Endodermal cell (in vitro differentiated cells): ENCODE measurements at regions not wholly inside any gene's neighbourhood (a gene's known extent, or its start where the extent isn't known, plus 50 kb on each side); places are given as distances from the start of the nearest gene placed in this dataset.

Source experiments
- DNase-seq: peaks from one replicate; pipeline ENCODE4 v3.0.0-alpha.2; 2017
- H3K27ac ChIP-seq: 2 replicates; pipeline ENCODE4 v1.5.1; 2013; ENCODE audit warnings: mild to moderate bottlenecking, low read depth, low read length, moderate library complexity
- H3K27me3 ChIP-seq: 2 replicates; pipeline ENCODE4 v1.6.1; 2013; ENCODE audit warnings: mild to moderate bottlenecking, low read length, moderate library complexity; ENCODE audit not compliant: insufficient read depth, control insufficient read depth, poor library complexity, severe bottlenecking
- H3K36me3 ChIP-seq: 2 replicates; pipeline ENCODE4 v1.7.0; 2013; ENCODE audit warnings: mild to moderate bottlenecking, low read length, moderate library complexity; ENCODE audit not compliant: control insufficient read depth, insufficient read depth
- H3K4me1 ChIP-seq: one replicate; pipeline ENCODE4 v1.7.0; 2013; ENCODE audit warnings: low read length; ENCODE audit not compliant: control insufficient read depth, insufficient read depth
- H3K4me3 ChIP-seq: 2 replicates; pipeline ENCODE4 v1.5.1; 2013; ENCODE audit warnings: mild to moderate bottlenecking, low read length, moderate library complexity
- H3K9ac ChIP-seq: 2 replicates; pipeline ENCODE4 v1.6.1; 2013; ENCODE audit warnings: mild to moderate bottlenecking, low read length, moderate library complexity; ENCODE audit not compliant: poor library complexity, severe bottlenecking; ENCODE audit errors: extremely low read depth
- H3K9me3 ChIP-seq: 2 replicates; pipeline ENCODE4 v1.6.1; 2013; ENCODE audit warnings: mild to moderate bottlenecking, low read length, moderate library complexity; ENCODE audit not compliant: control insufficient read depth
- H3K27ac Mint-ChIP-seq: 2 replicates; pipeline ENCODE4 v1.8.0; 2020; ENCODE audit warnings: mixed read lengths
- H3K27me3 Mint-ChIP-seq: 2 replicates; pipeline ENCODE4 v1.8.0; 2021; ENCODE audit warnings: mild to moderate bottlenecking, mixed read lengths; ENCODE audit not compliant: insufficient read depth
- H3K36me3 Mint-ChIP-seq: 2 replicates; pipeline ENCODE4 v1.8.0; 2020; ENCODE audit warnings: low read depth, mixed read lengths
- H3K4me1 Mint-ChIP-seq: 2 replicates; pipeline ENCODE4 v1.8.0; 2020; ENCODE audit warnings: mixed read lengths
- H3K4me3 Mint-ChIP-seq: 2 replicates; pipeline ENCODE4 v1.8.0; 2020; ENCODE audit warnings: mild to moderate bottlenecking, moderate library complexity, mixed read lengths
- H3K9me3 Mint-ChIP-seq: 2 replicates; pipeline ENCODE4 v1.8.0; 2020; ENCODE audit warnings: mild to moderate bottlenecking, mixed read lengths
- WGBS, 2 experiments: methylation state at CpG; one replicate each; pipeline versions ENCODE4 v1.1.5 to v1.1.7; 2013; ENCODE audit warnings: missing lambda C conversion rate in 2 of 2, mixed read lengths in 1 of 2; ENCODE audit not compliant: insufficient coverage in 1 of 2, insufficient read length in 1 of 2; 5-methylcytosine and 5-hydroxymethylcytosine counted together
- TF ChIP-seq, protein P1 (sequence below): fragments of 200-600 bp; sonication (generic); conservative IDR thresholded peaks from 2 replicates; pipeline ENCODE4 v1.5.0; 2021; ENCODE audit warnings: antibody characterized with exemption, mild to moderate bottlenecking

DNA sequence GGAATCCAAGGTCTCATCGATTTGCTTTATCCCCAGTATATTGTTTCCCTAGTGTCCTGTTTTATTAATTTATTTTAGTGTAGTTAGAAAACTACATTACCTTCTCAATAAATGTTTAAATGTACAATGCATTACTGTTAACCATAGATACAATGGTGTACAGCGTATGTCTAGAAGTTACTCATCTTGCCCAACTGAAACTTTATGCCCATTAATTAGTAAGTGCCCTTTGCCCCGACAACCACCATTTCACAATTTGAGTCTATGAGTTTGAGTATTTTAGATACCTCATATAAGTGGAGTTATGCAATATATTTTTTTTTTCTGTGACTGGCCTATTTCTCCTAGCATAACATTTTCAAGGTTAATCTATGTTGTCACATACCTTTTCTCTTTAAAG, 1343.0 kb upstream of the SLC39A10 start:
- no peaks in the 10 kb centered on the region for H3K9me3 Mint-ChIP-seq

DNA sequence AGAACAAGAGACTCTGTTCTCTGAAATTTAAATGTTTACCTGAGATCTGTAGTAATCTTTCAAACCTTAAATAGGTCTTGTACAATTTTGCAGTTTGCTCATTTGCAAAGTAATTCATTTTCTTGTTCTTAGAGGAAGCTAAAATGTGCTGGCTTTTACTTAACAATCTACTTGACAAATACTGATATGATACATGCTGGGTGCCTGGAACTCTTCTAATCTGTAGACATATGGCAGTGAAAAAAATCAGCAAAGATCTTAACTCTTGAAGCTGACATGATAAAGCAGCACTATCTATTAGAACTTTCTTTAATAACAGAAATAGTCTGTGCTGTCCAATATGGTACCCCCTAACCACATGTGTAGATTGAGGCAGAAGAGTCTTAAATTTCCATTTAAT, 1352.8 kb upstream of the SLC39A10 start:
- H3K27me3 Mint-ChIP-seq = no peaks in the 10 kb centered on the region
- Histone ChIP-seq H3K4me1 (no peaks in the 10 kb centered on the region), H3K9me3 (no peaks in the 10 kb centered on the region), H3K36me3 (no peaks in the 10 kb centered on the region), H3K4me3 (no peak overlapping the region), H3K9ac (no peak overlapping the region), H3K27me3 (no peaks in the 10 kb centered on the region), H3K27ac (no peak overlapping the region)
- no peak overlapping the region for H3K4me3 Mint-ChIP-seq
- H3K9me3 Mint-ChIP-seq = no peaks in the 10 kb centered on the region
- no peaks in the 10 kb centered on the region for H3K4me1 Mint-ChIP-seq
- TF ChIP-seq, protein P1, sequence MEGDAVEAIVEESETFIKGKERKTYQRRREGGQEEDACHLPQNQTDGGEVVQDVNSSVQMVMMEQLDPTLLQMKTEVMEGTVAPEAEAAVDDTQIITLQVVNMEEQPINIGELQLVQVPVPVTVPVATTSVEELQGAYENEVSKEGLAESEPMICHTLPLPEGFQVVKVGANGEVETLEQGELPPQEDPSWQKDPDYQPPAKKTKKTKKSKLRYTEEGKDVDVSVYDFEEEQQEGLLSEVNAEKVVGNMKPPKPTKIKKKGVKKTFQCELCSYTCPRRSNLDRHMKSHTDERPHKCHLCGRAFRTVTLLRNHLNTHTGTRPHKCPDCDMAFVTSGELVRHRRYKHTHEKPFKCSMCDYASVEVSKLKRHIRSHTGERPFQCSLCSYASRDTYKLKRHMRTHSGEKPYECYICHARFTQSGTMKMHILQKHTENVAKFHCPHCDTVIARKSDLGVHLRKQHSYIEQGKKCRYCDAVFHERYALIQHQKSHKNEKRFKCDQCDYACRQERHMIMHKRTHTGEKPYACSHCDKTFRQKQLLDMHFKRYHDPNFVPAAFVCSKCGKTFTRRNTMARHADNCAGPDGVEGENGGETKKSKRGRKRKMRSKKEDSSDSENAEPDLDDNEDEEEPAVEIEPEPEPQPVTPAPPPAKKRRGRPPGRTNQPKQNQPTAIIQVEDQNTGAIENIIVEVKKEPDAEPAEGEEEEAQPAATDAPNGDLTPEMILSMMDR = no peak
- no peak overlapping the region for H3K27ac Mint-ChIP-seq
- H3K36me3 Mint-ChIP-seq = no peaks in the 10 kb centered on the region
- no peak for DNase-seq

More for the DNA sequence above, 1343.0 kb upstream of the SLC39A10 start:
- no peak overlapping the region for H3K9ac ChIP-seq
- TF ChIP-seq, protein P1 = no peak
- 87% methylated on average over 3 of the region's 3 CpGs; no CpG with 5 or more reads in 1 of the 2 experiments for WGBS, 2 experiments
- no peak for DNase-seq
- Mint-ChIP-seq H3K36me3 (no peaks in the 10 kb centered on the region), H3K4me3 (no peak overlapping the region), H3K4me1 (no peaks in the 10 kb centered on the region), H3K27me3 (no peaks in the 10 kb centered on the region), H3K27ac (no peak overlapping the region)
- H3K27ac ChIP-seq = no peak overlapping the region
- no peaks in the 10 kb centered on the region for H3K36me3 ChIP-seq
- H3K4me1 ChIP-seq = no peaks in the 10 kb centered on the region
- no peaks in the 10 kb centered on the region for H3K9me3 ChIP-seq
- no peaks in the 10 kb centered on the region for H3K27me3 ChIP-seq
- no peak overlapping the region for H3K4me3 ChIP-seq

DNA sequence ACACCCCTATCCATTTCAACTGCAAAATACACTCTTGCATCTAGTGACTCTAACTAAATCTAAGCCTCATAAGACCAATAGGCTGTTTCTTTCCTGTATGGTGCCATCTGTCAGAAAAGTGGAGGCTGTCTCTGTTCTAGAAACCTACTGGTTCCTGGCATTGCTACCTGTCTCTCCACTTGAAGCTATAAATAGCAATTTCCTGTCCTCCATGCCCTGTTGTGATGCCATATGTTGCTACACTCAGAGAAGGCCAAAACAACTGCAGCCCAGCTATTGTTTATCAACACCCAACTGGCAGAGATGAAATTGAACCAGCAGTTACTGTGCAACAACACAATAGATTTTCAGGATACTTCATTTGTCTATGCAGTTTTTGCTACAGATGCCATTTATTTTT, 1355.1 kb upstream of the SLC39A10 start:
- Histone ChIP-seq H3K4me3 (no peak overlapping the region), H3K27ac (no peak overlapping the region), H3K9ac (no peak overlapping the region), H3K27me3 (no peaks in the 10 kb centered on the region), H3K36me3 (no peaks in the 10 kb centered on the region), H3K4me1 (no peaks in the 10 kb centered on the region), H3K9me3 (no peaks in the 10 kb centered on the region)
- H3K4me1 Mint-ChIP-seq = no peaks in the 10 kb centered on the region
- no peak overlapping the region for H3K27ac Mint-ChIP-seq
- H3K4me3 Mint-ChIP-seq = no peak overlapping the region
- no peak for DNase-seq
- TF ChIP-seq, protein P1 = no peak
- H3K9me3 Mint-ChIP-seq = no peaks in the 10 kb centered on the region
- no peaks in the 10 kb centered on the region for H3K36me3 Mint-ChIP-seq
- no peaks in the 10 kb centered on the region for H3K27me3 Mint-ChIP-seq
